HCT116 (cell line): ENCODE measurements at regions not wholly inside any gene's neighbourhood (a gene's known extent, or its start where the extent isn't known, plus 50 kb on each side); places are given as distances from the start of the nearest gene placed in this dataset.

ENCODE experiments used
- ATAC-seq: fragments of 200-7000 bp; cut with Tn5 transposase; 2 replicates; pipeline ENCODE4 v1.9.1; 2020; ENCODE audit warnings: mild to moderate bottlenecking, moderate library complexity
- BruUV-seq: library from RNA; stranded (reverse); fragments of 400-500 nt; replicated peaks from 2 replicates; lab custom pipeline; 2021; lab: Mats Ljungman, UMichigan
- CTCF ChIA-PET: fragments of 300-600 bp; sonication (Branson Sonifier 250); formaldehyde crosslinking; loops from one replicate; lab custom pipeline; 2021; ENCODE audit warnings: antibody characterized with exemption; lab: Charles Lee
- POLR2A ChIA-PET: fragments of 300-600, 350-600 bp; sonication (Branson Sonifier 250); formaldehyde crosslinking; loops from one replicate; lab custom pipeline; 2021; ENCODE audit warnings: antibody characterized with exemption; lab: Charles Lee
- RAD21 ChIA-PET, 2 experiments: fragments of 300-600 bp; sonication (Branson Sonifier 250); formaldehyde crosslinking; loops; one replicate each; lab custom pipeline; 2023; ENCODE audit warnings: low total read pairs in 2 of 2; ENCODE audit not compliant: uncharacterized antibody in 2 of 2, unreplicated experiment in 2 of 2, low non-redundant PET in 1 of 2; lab: Charles Lee
- DNase-seq: peaks from one replicate; pipeline ENCODE4 v3.0.0-alpha.2; 2010; ENCODE audit warnings: low read depth, low spot score
- H2AFZ ChIP-seq: fragments of 200-600 bp; shearing (Covaris generic), sonication (generic); 2 replicates; pipeline ENCODE4 v1.6.1; 2017; ENCODE audit warnings: low read depth, mixed run types, mixed read lengths, antibody characterized with exemption, low read length; ENCODE audit not compliant: poor library complexity, severe bottlenecking
- H3K27ac ChIP-seq: 2 replicates; pipeline ENCODE4 v1.5.1; 2012; ENCODE audit warnings: low read depth, low read length
- H3K27me3 ChIP-seq: fragments of 200-600 bp; sonication (generic); 2 replicates; pipeline ENCODE4 v1.6.1; 2016; ENCODE audit warnings: mixed run types, low read length, mixed read lengths; ENCODE audit not compliant: insufficient read depth
- H3K36me3 ChIP-seq, 2 experiments: fragments of 200-500 bp in 1 of 2; fragments of 200-600 bp in 1 of 2; sonication (Bioruptor generic) in 1 of 2; sonication (generic) in 1 of 2; 2 replicates each; pipeline versions ENCODE4 v1.5.1 to v1.6.1; 2014 to 2016; ENCODE audit warnings: low read length in 2 of 2, inconsistent platforms in 1 of 2, mixed read lengths in 1 of 2, mixed run types in 1 of 2; ENCODE audit not compliant: insufficient read depth in 2 of 2, control insufficient read depth in 1 of 2
- H3K4me1 ChIP-seq, 2 experiments: fragments of 200-600 bp in 1 of 2; sonication (generic) in 1 of 2; 2 replicates each; pipeline versions ENCODE4 v1.5.1 to v1.6.1; 2012 to 2017; ENCODE audit warnings: low read length in 2 of 2, inconsistent platforms in 1 of 2, mild to moderate bottlenecking in 1 of 2, mixed read lengths in 1 of 2, mixed run types in 1 of 2, moderate library complexity in 1 of 2; ENCODE audit not compliant: insufficient read depth in 2 of 2, control insufficient read depth in 1 of 2
- H3K4me2 ChIP-seq: fragments of 200-600 bp; sonication (generic); 2 replicates; pipeline ENCODE4 v1.6.1; 2017; ENCODE audit warnings: mixed run types, low read length, mixed read lengths
- H3K4me3 ChIP-seq, 2 experiments: fragments of 200-600 bp in 1 of 2; sonication (generic) in 1 of 2; replicated peaks in 1 of 2; 2 replicates each; pipeline ENCODE4 v1.5.1; 2011 to 2016; ENCODE audit warnings: low read length in 2 of 2, control low read depth in 1 of 2, low read depth in 1 of 2, mild to moderate bottlenecking in 1 of 2, mixed read lengths in 1 of 2, mixed run types in 1 of 2
- H3K79me2 ChIP-seq: fragments of 200-600 bp; sonication (generic); 2 replicates; pipeline ENCODE4 v1.6.1; 2017; ENCODE audit warnings: mild to moderate bottlenecking, mixed run types, low read length, moderate library complexity, mixed read lengths; ENCODE audit not compliant: insufficient read depth
- H3K9ac ChIP-seq: fragments of 200-600 bp; sonication (generic); 2 replicates; pipeline ENCODE4 v1.6.1; 2016; ENCODE audit warnings: low read length, mixed read lengths
- H3K9me2 ChIP-seq: fragments of 200-600 bp; sonication (generic), shearing (Covaris generic); 2 replicates; pipeline ENCODE4 v1.6.1; 2017; ENCODE audit warnings: mixed run types, mild to moderate bottlenecking, moderate library complexity; ENCODE audit not compliant: insufficient read depth
- H3K9me3 ChIP-seq, 2 experiments: fragments of 200-500 bp in 1 of 2; fragments of 200-600 bp in 1 of 2; sonication (Bioruptor generic) in 1 of 2; sonication (generic) in 1 of 2; 2 replicates each; pipeline ENCODE4 v1.6.1; 2014 to 2017; ENCODE audit warnings: low read length in 2 of 2, mixed read lengths in 2 of 2, inconsistent platforms in 1 of 2, low read depth in 1 of 2, mild to moderate bottlenecking in 1 of 2, mixed run types in 1 of 2, moderate library complexity in 1 of 2; ENCODE audit not compliant: control insufficient read depth in 1 of 2, insufficient read depth in 1 of 2
- H4K20me1 ChIP-seq: fragments of 200-600 bp; sonication (generic), shearing (Covaris generic); 2 replicates; pipeline ENCODE4 v1.6.1; 2017; ENCODE audit warnings: mixed run types, mild to moderate bottlenecking, moderate library complexity; ENCODE audit not compliant: insufficient read depth
- ATF3 ChIP-seq: IDR thresholded peaks from 2 replicates; pipeline ENCODE4 v1.6.1; 2012
- EGR1 ChIP-seq: IDR thresholded peaks from 2 replicates; pipeline ENCODE4 v1.6.1; 2012; ENCODE audit warnings: low read depth
- EZH2 ChIP-seq: fragments of 200-600 bp; sonication (generic); IDR thresholded peaks from 2 replicates; pipeline ENCODE4 v1.6.1; 2017; ENCODE audit warnings: antibody characterized with exemption, mixed run types
- EZH2phosphoT487 ChIP-seq: fragments of 200-600 bp; IDR thresholded peaks from 2 replicates; pipeline ENCODE4 v1.6.1; 2018; ENCODE audit warnings: antibody characterized with exemption, borderline replicate concordance
- FOSL1 ChIP-seq: IDR thresholded peaks from 2 replicates; pipeline ENCODE4 v1.6.1; 2012; ENCODE audit warnings: low read depth
- POLR2A ChIP-seq: IDR thresholded peaks from 2 replicates; pipeline ENCODE4 v1.7.0; 2011; ENCODE audit warnings: borderline replicate concordance; ENCODE audit not compliant: insufficient read depth, insufficient read length; ENCODE audit errors: extremely low read depth
- POLR2AphosphoS5 ChIP-seq: IDR thresholded peaks from 2 replicates; pipeline ENCODE4 v1.6.1; 2011; ENCODE audit warnings: mild to moderate bottlenecking, low read depth, low read length, moderate library complexity
- RAD21 ChIP-seq: IDR thresholded peaks from 2 replicates; pipeline ENCODE4 v1.6.1; 2012; ENCODE audit warnings: low read depth, mild to moderate bottlenecking
- REST ChIP-seq: IDR thresholded peaks from 2 replicates; pipeline ENCODE4 v1.6.1; 2012; ENCODE audit warnings: low read depth
- SIN3A ChIP-seq: IDR thresholded peaks from 2 replicates; pipeline ENCODE4 v1.6.1; 2012; ENCODE audit warnings: low read depth
- ZFX ChIP-seq: fragments of 450-650 bp; IDR thresholded peaks from 2 replicates; pipeline ENCODE4 v1.6.1; 2017
- intact Hi-C: fragments of 100-400 bp; cut with micrococcal nuclease; formaldehyde crosslinking; loops from 2 replicates; pipeline ENCODE4 v1.10.0; 2022

- no peak for TF ChIP-seq POLR2AphosphoS5
- no peak for TF ChIP-seq POLR2A
- TF ChIP-seq, all 23 proteins: peak for 0
Observed at GRCh38 chr6:8335896-8336295, 99.4 kb downstream of the SLC35B3 start (continued).

- Histone ChIP-seq H3K4me3 (no peak overlapping the region), H3K4me2 (no peak overlapping the region), H3K9ac (no peak overlapping the region), H3K9me2 (no peaks in the 10 kb centered on the region), H3K27ac (no peak overlapping the region), H4K20me1 (no peaks in the 10 kb centered on the region), H3K4me1 (no peaks in the 10 kb centered on the region), H3K79me2 (no peaks in the 10 kb centered on the region), H2AFZ (no peak overlapping the region), H3K9me3 (no peaks in the 10 kb centered on the region), H3K27me3 (no peaks in the 10 kb centered on the region), H3K36me3 (no peaks in the 10 kb centered on the region)
- RAD21 ChIA-PET, result no interaction called here
- no peak for ATAC-seq
- TF ChIP-seq POLR2A (no peak), POLR2AphosphoS5 (no peak), EGR1 (no peak), FOSL1 (no peak)
- BruUV-seq, result no TSS peak
- POLR2A ChIA-PET, result no interaction called here
- CTCF ChIA-PET, result no interaction called here
- intact Hi-C loops, result no loop called here
- no peak for DNase-seq
Observed at GRCh38 chr6:8335381-8335780, 100.0 kb downstream of the SLC35B3 start.

GRCh38 chr6:8334113-8334512, 101.2 kb downstream of the SLC35B3 start:
- Histone ChIP-seq H3K4me3 (no peak overlapping the region), H2AFZ (no peak overlapping the region), H4K20me1 (no peaks in the 10 kb centered on the region), H3K4me1 (no peaks in the 10 kb centered on the region), H3K9me2 (no peaks in the 10 kb centered on the region), H3K9ac (no peak overlapping the region), H3K36me3 (no peaks in the 10 kb centered on the region), H3K27me3 (no peaks in the 10 kb centered on the region), H3K9me3 (no peaks in the 10 kb centered on the region)
- ChIA-PET POLR2A (no interaction called here), CTCF (no interaction called here), RAD21 (no interaction called here)
- no peak for DNase-seq
- BruUV-seq, result no TSS peak
- intact Hi-C loops, result no loop called here
- no peak for TF ChIP-seq ZFX
- TF ChIP-seq ATF3, result no peak
- no peak for TF ChIP-seq POLR2AphosphoS5
- no peak for TF ChIP-seq EZH2phosphoT487
- no peak for TF ChIP-seq RAD21
- TF ChIP-seq EZH2, result no peak
- TF ChIP-seq SIN3A, result no peak
- TF ChIP-seq REST, result no peak
- TF ChIP-seq, all 23 proteins: peak for 0
- Histone ChIP-seq H3K79me2 (no peaks in the 10 kb centered on the region), H3K4me2 (no peak overlapping the region), H3K27ac (no peak overlapping the region)
- no peak for ATAC-seq
